ENCODE measurements at regions not wholly inside any gene's neighbourhood (a gene's known extent, or its start where the extent isn't known, plus 50 kb on each side); places are given as distances from the start of the nearest gene placed in this dataset.

- Mint-ChIP-seq H3K27me3 (ENCODE audit: low read depth in 3 of 3) (peaks cover 1 to 2% (median 2%) of the 10 kb centered on the region in 3 donors), H3K9me3 (no peaks in the 10 kb centered on the region), H3K4me3 (no peak overlapping the region), H3K4me1 (no peaks in the 10 kb centered on the region), H3K36me3 (no peaks in the 10 kb centered on the region), H3K27ac (no peak overlapping the region)
- no peak for DNase-seq
These were observed 116.4 kb upstream of the ANO1 start for GRCh38 chr11:69961738-69962137.

- Mint-ChIP-seq H3K36me3 (no peaks in the 10 kb centered on the region), H3K27ac (no peak overlapping the region), H3K4me1 (no peaks in the 10 kb centered on the region), H3K4me3 (no peak overlapping the region), H3K27me3 (ENCODE audit: low read depth in 3 of 3) (peaks cover 1 to 2% (median 2%) of the 10 kb centered on the region in 3 donors), H3K9me3 (no peaks in the 10 kb centered on the region)
- no peak for DNase-seq
These were observed 116.0 kb upstream of the ANO1 start for GRCh38 chr11:69962152-69962551.

- Mint-ChIP-seq H3K4me3 (no peak overlapping the region), H3K27ac (no peak overlapping the region), H3K4me1 (no peaks in the 10 kb centered on the region), H3K27me3 (ENCODE audit: low read depth in 3 of 3) (peaks cover 0 to 1% (median 0%) of the 10 kb centered on the region in 3 donors), H3K36me3 (no peaks in the 10 kb centered on the region), H3K9me3 (no peaks in the 10 kb centered on the region)
- DNase-seq = no peak
These were observed 114.4 kb upstream of the ANO1 start for GRCh38 chr11:69963533-69964246.

- Mint-ChIP-seq H3K9me3 (no peaks in the 10 kb centered on the region), H3K36me3 (no peaks in the 10 kb centered on the region), H3K4me3 (no peak overlapping the region), H3K4me1 (no peaks in the 10 kb centered on the region), H3K27me3 (ENCODE audit: low read depth in 3 of 3) (peaks cover 0 to 1% (median 0%) of the 10 kb centered on the region in 3 donors), H3K27ac (no peak overlapping the region)
- no peak for DNase-seq
These were observed 113.9 kb upstream of the ANO1 start for GRCh38 chr11:69964247-69964643.

- Mint-ChIP-seq H3K9me3 (no peaks in the 10 kb centered on the region), H3K27ac (no peak overlapping the region)
- DNase-seq = no peak
These were observed 112.1 kb upstream of the ANO1 start for GRCh38 chr11:69965821-69966582.

GRCh38 chr11:69966583-69966835 lies 111.6 kb upstream of the ANO1 start:
- no peak for DNase-seq
- Mint-ChIP-seq H3K27me3 (ENCODE audit: low read depth in 3 of 3) (peaks cover 0 to 3% (median 0%) of the 10 kb centered on the region in 3 donors), H3K27ac (no peak overlapping the region), H3K4me3 (no peak overlapping the region), H3K36me3 (no peaks in the 10 kb centered on the region), H3K4me1 (no peaks in the 10 kb centered on the region), H3K9me3 (no peaks in the 10 kb centered on the region)

More at GRCh38 chr11:69965821-69966582, 112.1 kb upstream of the ANO1 start:
- Mint-ChIP-seq H3K4me1 (no peaks in the 10 kb centered on the region), H3K27me3 (ENCODE audit: low read depth in 3 of 3) (peaks cover 0 to 1% (median 0%) of the 10 kb centered on the region in 3 donors), H3K4me3 (no peak overlapping the region), H3K36me3 (no peaks in the 10 kb centered on the region)

- H3K4me3 Mint-ChIP-seq = no peak overlapping the region
- no peaks in the 10 kb centered on the region for H3K4me1 Mint-ChIP-seq
- H3K9me3 Mint-ChIP-seq = no peaks in the 10 kb centered on the region
- no peaks in the 10 kb centered on the region for H3K36me3 Mint-ChIP-seq
- H3K27ac Mint-ChIP-seq = no peak overlapping the region
- H3K27me3 Mint-ChIP-seq (ENCODE audit: low read depth in 3 of 3) = peaks cover 0 to 3% (median 0%) of the 10 kb centered on the region in 3 donors
- no peak for DNase-seq
These were observed 111.1 kb upstream of the ANO1 start for GRCh38 chr11:69966910-69967483.

- H3K36me3 Mint-ChIP-seq = no peaks in the 10 kb centered on the region
- H3K4me1 Mint-ChIP-seq = no peaks in the 10 kb centered on the region
- no peak overlapping the region for H3K27ac Mint-ChIP-seq
- H3K27me3 Mint-ChIP-seq (ENCODE audit: low read depth in 3 of 3) = peaks cover 0 to 1% (median 0%) of the 10 kb centered on the region in 3 donors
- H3K4me3 Mint-ChIP-seq = no peak overlapping the region
- no peaks in the 10 kb centered on the region for H3K9me3 Mint-ChIP-seq
- DNase-seq = no peak
These were observed 110.6 kb upstream of the ANO1 start for GRCh38 chr11:69967484-69967883.

- no peak overlapping the region for H3K4me3 Mint-ChIP-seq
- no peaks in the 10 kb centered on the region for H3K36me3 Mint-ChIP-seq
- H3K27ac Mint-ChIP-seq = no peak overlapping the region
- H3K9me3 Mint-ChIP-seq = no peaks in the 10 kb centered on the region
- no peaks in the 10 kb centered on the region for H3K4me1 Mint-ChIP-seq
- peaks cover 0 to 1% (median 0%) of the 10 kb centered on the region in 3 donors for H3K27me3 Mint-ChIP-seq (ENCODE audit: low read depth in 3 of 3)
- DNase-seq = no peak
These were observed 109.4 kb upstream of the ANO1 start for GRCh38 chr11:69968396-69969347.

GRCh38 chr11:69969890-69970784 lies 108.0 kb upstream of the ANO1 start:
- Mint-ChIP-seq H3K4me3 (no peak overlapping the region), H3K9me3 (no peaks in the 10 kb centered on the region), H3K27me3 (ENCODE audit: low read depth in 3 of 3) (peaks cover 0 to 1% (median 0%) of the 10 kb centered on the region in 3 donors), H3K4me1 (no peaks in the 10 kb centered on the region), H3K27ac (peak overlapping the region in 1 of 6 donors; percentile 46), H3K36me3 (no peaks in the 10 kb centered on the region)
- DNase-seq = no peak

- no peak for DNase-seq
- Mint-ChIP-seq H3K36me3 (no peaks in the 10 kb centered on the region), H3K4me1 (no peaks in the 10 kb centered on the region), H3K27me3 (ENCODE audit: low read depth in 3 of 3) (peaks cover 0 to 1% (median 0%) of the 10 kb centered on the region in 3 donors), H3K27ac (no peak overlapping the region), H3K4me3 (no peak overlapping the region), H3K9me3 (no peaks in the 10 kb centered on the region)
These were observed 107.2 kb upstream of the ANO1 start for GRCh38 chr11:69970785-69971535.

- no peak for DNase-seq
- no peaks in the 10 kb centered on the region for H3K4me1 Mint-ChIP-seq
- no peaks in the 10 kb centered on the region for H3K9me3 Mint-ChIP-seq
- no peaks in the 10 kb centered on the region for H3K36me3 Mint-ChIP-seq
- H3K27me3 Mint-ChIP-seq (ENCODE audit: low read depth in 3 of 3) = peaks cover 0 to 2% (median 1%) of the 10 kb centered on the region in 3 donors
- no peak overlapping the region for H3K4me3 Mint-ChIP-seq
- H3K27ac Mint-ChIP-seq = no peak overlapping the region
These were observed 106.4 kb upstream of the ANO1 start for GRCh38 chr11:69971741-69972140.
